GM12864 (cell line): ENCODE measurements at regions not wholly inside any gene's neighbourhood (a gene's known extent, or its start where the extent isn't known, plus 50 kb on each side); places are given as distances from the start of the nearest gene placed in this dataset.
A peak's percentile ranks its signal among the peaks of the same experiment; 100 is the strongest.

ENCODE experiments used
- DNase-seq: peaks from one replicate; pipeline ENCODE4 v3.0.0-alpha.2; 2011; ENCODE audit warnings: low read depth
- H3K4me3 ChIP-seq: 2 replicates; pipeline ENCODE4 v1.5.1; 2011; ENCODE audit warnings: mild to moderate bottlenecking, low read depth, low read length, control low read depth
- TF ChIP-seq, protein P1 (sequence below): IDR thresholded peaks from 2 replicates; pipeline ENCODE4 v1.5.1; 2011; ENCODE audit warnings: low read depth, mild to moderate bottlenecking, moderate library complexity, low read length, control low read depth, inconsistent platforms; ENCODE audit errors: missing control alignments

DNA sequence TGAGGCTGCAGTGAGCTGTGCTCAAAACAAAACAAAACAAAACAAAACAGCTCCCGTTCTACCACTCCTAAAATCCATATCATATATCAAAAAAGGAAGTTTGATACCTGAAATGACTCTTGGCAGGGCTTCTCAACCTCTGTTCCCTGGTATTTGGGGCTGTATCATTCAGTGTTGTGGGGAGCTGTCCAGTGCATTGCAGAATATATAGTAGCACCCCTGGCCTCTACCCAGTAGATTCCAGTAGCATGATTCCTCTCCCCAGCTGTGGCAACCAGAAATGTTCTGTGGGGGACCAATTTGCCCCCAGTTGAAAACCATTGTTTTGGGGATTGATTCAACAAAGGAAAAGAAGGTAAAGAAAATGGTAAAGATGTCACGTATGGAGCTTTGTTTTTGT, 238.9 kb downstream of the PRL start:
- TF ChIP-seq, protein P1, sequence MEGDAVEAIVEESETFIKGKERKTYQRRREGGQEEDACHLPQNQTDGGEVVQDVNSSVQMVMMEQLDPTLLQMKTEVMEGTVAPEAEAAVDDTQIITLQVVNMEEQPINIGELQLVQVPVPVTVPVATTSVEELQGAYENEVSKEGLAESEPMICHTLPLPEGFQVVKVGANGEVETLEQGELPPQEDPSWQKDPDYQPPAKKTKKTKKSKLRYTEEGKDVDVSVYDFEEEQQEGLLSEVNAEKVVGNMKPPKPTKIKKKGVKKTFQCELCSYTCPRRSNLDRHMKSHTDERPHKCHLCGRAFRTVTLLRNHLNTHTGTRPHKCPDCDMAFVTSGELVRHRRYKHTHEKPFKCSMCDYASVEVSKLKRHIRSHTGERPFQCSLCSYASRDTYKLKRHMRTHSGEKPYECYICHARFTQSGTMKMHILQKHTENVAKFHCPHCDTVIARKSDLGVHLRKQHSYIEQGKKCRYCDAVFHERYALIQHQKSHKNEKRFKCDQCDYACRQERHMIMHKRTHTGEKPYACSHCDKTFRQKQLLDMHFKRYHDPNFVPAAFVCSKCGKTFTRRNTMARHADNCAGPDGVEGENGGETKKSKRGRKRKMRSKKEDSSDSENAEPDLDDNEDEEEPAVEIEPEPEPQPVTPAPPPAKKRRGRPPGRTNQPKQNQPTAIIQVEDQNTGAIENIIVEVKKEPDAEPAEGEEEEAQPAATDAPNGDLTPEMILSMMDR: no peak
- H3K4me3 ChIP-seq: no peak overlapping the region
- no peak for DNase-seq

DNA sequence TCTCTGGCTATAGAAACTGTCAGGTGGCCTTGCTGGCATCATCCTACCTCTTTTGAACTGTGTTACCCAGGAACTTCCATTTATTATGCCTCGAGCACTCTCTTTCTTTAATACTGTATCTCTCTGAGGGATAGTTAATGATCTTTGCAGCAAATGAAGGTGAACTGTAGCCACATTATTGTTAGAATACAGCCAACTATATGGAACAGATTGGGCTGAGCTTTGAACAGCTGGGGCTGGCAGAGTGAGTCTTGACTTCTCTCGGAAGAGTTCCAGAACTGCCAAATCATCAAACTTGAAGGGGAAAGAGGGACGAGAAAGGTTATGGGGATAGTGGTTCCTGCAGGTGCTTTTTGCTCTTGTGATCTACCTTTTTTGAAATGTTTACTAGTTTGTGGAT, 237.7 kb downstream of the PRL start:
- DNase-seq: no peak
- TF ChIP-seq, protein P1: no peak
- H3K4me3 ChIP-seq: no peak overlapping the region

DNA sequence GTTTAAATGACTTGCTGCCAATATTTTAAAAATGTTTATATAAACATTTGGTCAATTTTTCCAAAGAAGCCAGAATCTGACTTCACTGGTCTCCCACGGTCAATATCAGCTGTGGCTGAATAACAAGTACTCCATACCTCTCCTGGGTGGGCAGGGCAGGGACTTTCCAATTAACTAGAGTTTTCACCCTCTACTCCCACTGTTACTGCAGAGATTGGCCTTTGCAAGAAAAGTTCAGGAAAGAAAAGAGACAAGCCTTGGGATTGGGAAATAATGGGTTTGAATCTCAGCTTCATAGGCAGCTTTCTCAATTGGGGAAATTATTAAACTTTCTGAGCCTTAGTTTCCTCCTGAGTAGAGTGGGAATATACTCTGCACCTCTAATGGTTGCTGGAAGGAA, 236.9 kb downstream of the PRL start:
- no peak overlapping the region for H3K4me3 ChIP-seq
- DNase-seq: no peak
- TF ChIP-seq, protein P1: no peak

DNA sequence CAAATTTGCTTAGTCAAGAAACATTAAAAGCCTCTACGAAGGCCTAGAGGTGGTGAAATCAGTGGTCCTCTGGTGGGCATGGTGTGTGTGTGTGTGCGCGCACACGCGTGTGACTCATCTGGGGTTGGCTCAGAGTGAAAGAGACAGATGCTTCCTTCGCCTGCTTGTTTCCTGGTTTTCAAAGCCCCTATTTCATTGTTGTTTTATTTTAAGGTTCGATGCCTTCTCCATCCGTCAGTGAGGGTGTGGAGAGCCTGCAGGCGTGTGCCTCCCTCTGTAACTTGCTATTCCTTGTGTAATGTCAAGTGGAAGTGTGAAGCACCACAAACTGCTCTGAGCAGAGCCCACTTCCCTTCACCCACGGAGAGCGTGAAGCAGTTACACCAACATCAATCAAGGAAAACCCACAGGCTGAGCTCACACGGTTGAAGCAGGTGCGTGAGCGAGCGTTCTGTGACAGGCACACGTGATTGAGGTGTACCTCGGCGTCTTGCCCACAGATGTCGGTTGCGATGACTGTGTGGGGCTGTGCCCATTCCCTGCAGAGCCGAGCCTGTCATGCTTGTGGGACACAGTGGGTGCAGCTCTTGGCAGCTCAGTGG, 233.9 kb downstream of the PRL start:
- TF ChIP-seq, protein P1: no peak
- H3K4me3 ChIP-seq: no peak overlapping the region; the same call in 1 of the 2 replicates
- DNase-seq: peak; percentile 40

DNA sequence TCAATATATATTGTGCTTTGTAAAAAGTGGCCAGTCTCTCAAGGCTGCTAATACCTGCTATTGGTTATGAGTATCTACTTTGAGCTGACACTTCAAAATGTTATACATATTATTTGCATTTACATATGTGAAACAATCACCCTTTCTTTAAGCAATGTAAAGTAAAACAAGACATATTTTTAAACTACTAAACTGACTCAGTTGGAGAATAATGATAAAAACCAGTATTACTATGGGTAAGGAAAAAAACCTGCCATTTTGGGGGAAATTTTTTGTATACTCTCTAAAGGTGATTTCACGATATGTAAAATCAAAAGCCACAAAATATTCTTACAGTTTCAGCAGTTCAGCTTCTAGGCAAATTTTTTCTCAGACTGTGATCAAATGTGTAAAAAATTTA, 232.3 kb downstream of the PRL start:
- TF ChIP-seq, protein P1: no peak
- no peak overlapping the region for H3K4me3 ChIP-seq
- DNase-seq: no peak

DNA sequence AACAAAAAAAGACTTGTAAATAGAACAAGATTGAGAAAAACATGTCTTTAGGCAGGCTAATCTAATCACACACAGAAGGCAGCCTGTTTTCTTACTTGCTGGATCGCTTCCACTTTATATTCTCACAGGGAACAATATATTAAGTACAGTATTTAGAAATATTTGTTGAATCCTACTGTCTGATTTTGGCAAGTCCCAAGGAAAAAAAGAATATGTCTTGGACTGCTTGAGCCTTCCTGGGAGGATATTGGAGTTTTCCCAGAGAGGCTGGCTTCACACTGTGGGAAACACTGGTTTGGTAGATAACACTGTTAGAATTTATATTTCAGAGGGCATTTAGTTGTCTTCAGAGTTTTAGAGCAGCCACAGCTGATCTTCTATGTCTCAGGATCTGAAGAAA, 229.7 kb downstream of the PRL start:
- TF ChIP-seq, protein P1: no peak

DNA sequence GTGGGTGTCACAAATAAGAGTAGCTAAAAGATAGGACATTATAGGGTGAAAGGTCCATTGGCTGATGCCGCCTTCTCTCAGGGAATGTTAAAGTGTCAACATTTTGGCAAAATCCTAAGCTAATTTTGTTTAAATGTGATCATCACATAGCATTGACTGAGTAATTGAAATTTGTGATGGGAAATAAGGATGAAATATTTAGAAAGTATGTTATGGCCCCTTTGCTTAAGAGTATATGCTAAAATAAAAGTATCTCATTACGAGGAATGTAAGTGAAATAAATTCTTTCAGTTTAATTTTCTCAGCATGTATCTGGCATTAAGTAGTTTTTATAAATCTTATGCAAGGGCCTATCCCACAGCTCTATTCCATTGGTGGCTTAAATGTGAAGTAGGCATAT, 229.2 kb downstream of the PRL start:
- DNase-seq: no peak
- H3K4me3 ChIP-seq: no peak overlapping the region
- TF ChIP-seq, protein P1: no peak

More for the DNA sequence above, 229.7 kb downstream of the PRL start:
- H3K4me3 ChIP-seq: no peak overlapping the region
- DNase-seq: no peak
